SK-N-SH (cell line): ENCODE measurements at regions not wholly inside any gene's neighbourhood (a gene's known extent, or its start where the extent isn't known, plus 50 kb on each side); places are given as distances from the start of the nearest gene placed in this dataset.

Source experiments
- CTCF ChIA-PET: fragments of 300-600, 350-600 bp; formaldehyde crosslinking; extraction: SDS; loops from one replicate; lab custom pipeline; 2021; lab: Yijun Ruan, JAX
- POLR2A ChIA-PET: fragments of 350-600 bp; sonication (Branson Sonifier 250); formaldehyde crosslinking; extraction: SDS; loops from one replicate; lab custom pipeline; 2020; ENCODE audit warnings: antibody characterized with exemption, inconsistent platforms; lab: Yijun Ruan, JAX
- DNase-seq: peaks from one replicate; pipeline ENCODE4 v3.0.0; 2012
- H2AFZ ChIP-seq: fragments of 200-600 bp; sonication (generic); 2 replicates; pipeline ENCODE4 v1.8.1; 2016; ENCODE audit warnings: antibody characterized with exemption, mild to moderate bottlenecking, low read depth
- H3F3A ChIP-seq: fragments of 200-600 bp; sonication (generic); replicated peaks from 2 replicates; pipeline ENCODE3; 2016; ENCODE audit warnings: antibody characterized with exemption, mild to moderate bottlenecking; ENCODE audit not compliant: insufficient read depth
- H3K27ac ChIP-seq, 2 experiments: fragments of 200-500 bp in 1 of 2; fragments of 200-600 bp in 1 of 2; sonication (Bioruptor generic) in 1 of 2; sonication (generic), shearing (Covaris generic) in 1 of 2; 2 replicates each; pipeline versions ENCODE4 v1.5.1 to v1.6.1; 2014 to 2016; ENCODE audit warnings: low read depth in 2 of 2, inconsistent platforms in 1 of 2, low read length in 1 of 2, mild to moderate bottlenecking in 1 of 2, mixed read lengths in 1 of 2
- H3K27me3 ChIP-seq: fragments of 200-600 bp; sonication (generic), shearing (Covaris generic); 2 replicates; pipeline ENCODE4 v1.6.1; 2016; ENCODE audit warnings: mixed run types; ENCODE audit not compliant: insufficient read depth
- H3K36me3 ChIP-seq, 2 experiments: fragments of 200-500 bp in 1 of 2; fragments of 200-600 bp in 1 of 2; sonication (Bioruptor generic) in 1 of 2; sonication (generic) in 1 of 2; replicated peaks in 1 of 2; 2 replicates each; pipeline versions ENCODE3 to v1.5.1; 2014 to 2016; ENCODE audit warnings: low read length in 1 of 2, mild to moderate bottlenecking in 1 of 2; ENCODE audit not compliant: insufficient read depth in 2 of 2, control insufficient read depth in 1 of 2
- H3K4me1 ChIP-seq, 2 experiments: fragments of 200-500 bp in 1 of 2; fragments of 200-600 bp in 1 of 2; sonication (Bioruptor generic) in 1 of 2; sonication (generic), shearing (Covaris generic) in 1 of 2; 2 replicates each; pipeline versions ENCODE4 v1.5.1 to v1.6.1; 2014 to 2016; ENCODE audit warnings: low read depth in 1 of 2, low read length in 1 of 2, mixed run types in 1 of 2; ENCODE audit not compliant: insufficient read depth in 2 of 2, control insufficient read depth in 1 of 2
- H3K4me2 ChIP-seq: fragments of 200-600 bp; sonication (generic), shearing (Covaris generic); 2 replicates; pipeline ENCODE4 v1.6.1; 2017; ENCODE audit warnings: mixed run types
- H3K4me3 ChIP-seq, 2 experiments: fragments of 200-500 bp in 1 of 2; fragments of 200-600 bp in 1 of 2; sonication (Bioruptor generic) in 1 of 2; sonication (generic), shearing (Covaris generic) in 1 of 2; 2 replicates each; pipeline versions ENCODE4 v1.5.1 to v1.8.1; 2014 to 2016; ENCODE audit warnings: low read depth in 2 of 2, inconsistent platforms in 1 of 2, low read length in 1 of 2, mild to moderate bottlenecking in 1 of 2, mixed read lengths in 1 of 2, moderate library complexity in 1 of 2
- H3K79me2 ChIP-seq: fragments of 200-600 bp; sonication (generic); 2 replicates; pipeline ENCODE4 v1.8.1; 2017; ENCODE audit warnings: mild to moderate bottlenecking; ENCODE audit not compliant: insufficient read depth
- H3K9ac ChIP-seq: fragments of 200-600 bp; sonication (generic); 2 replicates; pipeline ENCODE4 v1.6.1; 2017; ENCODE audit warnings: mixed run types
- H3K9me2 ChIP-seq: fragments of 200-600 bp; sonication (generic); 2 replicates; pipeline ENCODE4 v1.6.1; 2017; ENCODE audit warnings: mixed run types
- H3K9me3 ChIP-seq: fragments of 200-600 bp; sonication (generic); 2 replicates; pipeline ENCODE4 v1.6.1; 2017; ENCODE audit warnings: mixed run types, mild to moderate bottlenecking, moderate library complexity
- H4K20me1 ChIP-seq: fragments of 200-600 bp; sonication (generic); 2 replicates; pipeline ENCODE4 v1.6.1; 2017; ENCODE audit warnings: mild to moderate bottlenecking, mixed run types; ENCODE audit not compliant: insufficient read depth
- CHD2 ChIP-seq: fragments of 150-350 bp; IDR thresholded peaks from 2 replicates; pipeline ENCODE4 v1.6.1; 2018; ENCODE audit warnings: low read length; ENCODE audit not compliant: partially characterized antibody
- ELF1 ChIP-seq: IDR thresholded peaks from 2 replicates; pipeline ENCODE4 v1.4.0; 2012
- EZH2phosphoT487 ChIP-seq: fragments of 200-600 bp; sonication (generic); IDR thresholded peaks from 2 replicates; pipeline ENCODE4 v1.6.1; 2017; ENCODE audit warnings: low read depth, mixed run types, mild to moderate bottlenecking, antibody characterized with exemption, moderate library complexity, borderline replicate concordance
- FOXJ3 ChIP-seq: sonication (generic); formaldehyde crosslinking; IDR thresholded peaks from 2 replicates; pipeline ENCODE4 v1.5.1; 2020; ENCODE audit warnings: mild to moderate bottlenecking, missing genetic modification reagents
- GABPA ChIP-seq: IDR thresholded peaks from 2 replicates; pipeline ENCODE4 v1.4.0; 2012; ENCODE audit warnings: low read depth, mild to moderate bottlenecking
- GATA2 ChIP-seq: sonication (generic); formaldehyde crosslinking; IDR thresholded peaks from 2 replicates; pipeline ENCODE4 v1.5.0; 2020; ENCODE audit warnings: mild to moderate bottlenecking, missing genetic modification reagents
- POLR2AphosphoS5 ChIP-seq: IDR thresholded peaks from 2 replicates; pipeline ENCODE4 v1.6.1; 2012; ENCODE audit warnings: low read depth, low read length
- RAD21 ChIP-seq: IDR thresholded peaks from 2 replicates; pipeline ENCODE4 v1.6.1; 2012; ENCODE audit warnings: mild to moderate bottlenecking, low read length
- RXRA ChIP-seq: IDR thresholded peaks from 2 replicates; pipeline ENCODE4 v1.4.0; 2012; ENCODE audit warnings: low read depth, mild to moderate bottlenecking, borderline replicate concordance
- SMC3 ChIP-seq: IDR thresholded peaks from 2 replicates; pipeline ENCODE4 v1.6.1; 2012; ENCODE audit warnings: low read depth, low read length, improper control_type of control experiment
- YY1 ChIP-seq: IDR thresholded peaks from 2 replicates; pipeline ENCODE4 v1.4.0; 2012; ENCODE audit warnings: low read depth, mild to moderate bottlenecking
- WGBS: methylation state at CpG from one replicate; pipeline ENCODE4 v1.1.6; 2017; ENCODE audit warnings: low lambda C conversion rate; 5-methylcytosine and 5-hydroxymethylcytosine counted together
- TF ChIP-seq, protein P1 (sequence below): fragments of 200-600 bp; sonication (generic); IDR thresholded peaks from 2 replicates; pipeline ENCODE4 v1.6.1; 2017; ENCODE audit warnings: antibody characterized with exemption, mild to moderate bottlenecking, moderate library complexity
- TF ChIP-seq, protein P2 (sequence below): IDR thresholded peaks from 2 replicates; pipeline ENCODE4 v1.4.0; 2012; ENCODE audit warnings: low read depth, borderline replicate concordance
- TF ChIP-seq, protein P3 (sequence below): fragments of 150-350 bp; IDR thresholded peaks from 2 replicates; pipeline ENCODE4 v1.6.1; 2016; ENCODE audit warnings: mild to moderate bottlenecking, low read depth, low read length
- TF ChIP-seq, protein P4 (sequence below): IDR thresholded peaks from 2 replicates; pipeline ENCODE4; 2012

DNA sequence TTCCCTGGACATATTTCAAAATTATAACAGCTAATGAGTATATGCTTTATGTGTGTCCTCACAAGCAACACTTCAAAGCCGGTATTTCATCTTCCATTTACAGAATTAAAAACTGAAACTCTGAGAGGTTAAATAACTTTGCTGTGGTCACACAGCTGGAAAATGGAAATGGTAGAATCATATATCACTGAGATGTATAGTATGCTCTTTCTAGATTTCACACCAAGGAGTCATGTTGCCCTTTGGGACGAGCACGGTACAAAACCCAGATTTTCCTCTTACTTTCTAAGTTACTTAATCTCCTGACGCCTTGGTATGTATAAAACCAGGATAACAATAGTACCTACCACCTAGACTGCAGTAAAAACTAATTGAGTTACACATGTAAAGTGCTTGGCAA, 152.6 kb upstream of the GRIP1 start:
- no peak overlapping the region for H3K4me2 ChIP-seq
- DNase-seq = no peak
- ChIA-PET POLR2A (no interaction called here), CTCF (no interaction called here)
- H3K9me2 ChIP-seq = no peaks in the 10 kb centered on the region
- H3K4me3 ChIP-seq = no peak overlapping the region
- H3K4me1 ChIP-seq = no peaks in the 10 kb centered on the region
- H3K36me3 ChIP-seq = no peaks in the 10 kb centered on the region
- no peaks in the 10 kb centered on the region for H4K20me1 ChIP-seq
- 27% methylated on average over 4 of the region's 4 CpGs for WGBS
- H3K9ac ChIP-seq = no peak overlapping the region
- TF ChIP-seq RXRA (no peak), ELF1 (no peak), EZH2phosphoT487 (no peak), YY1 (no peak), FOXJ3 (no peak), RAD21 (no peak), CHD2 (no peak), SMC3 (no peak), POLR2AphosphoS5 (no peak), GATA2 (CRISPR knock-in tag) (no peak), GABPA (no peak)
- TF ChIP-seq, protein P1, sequence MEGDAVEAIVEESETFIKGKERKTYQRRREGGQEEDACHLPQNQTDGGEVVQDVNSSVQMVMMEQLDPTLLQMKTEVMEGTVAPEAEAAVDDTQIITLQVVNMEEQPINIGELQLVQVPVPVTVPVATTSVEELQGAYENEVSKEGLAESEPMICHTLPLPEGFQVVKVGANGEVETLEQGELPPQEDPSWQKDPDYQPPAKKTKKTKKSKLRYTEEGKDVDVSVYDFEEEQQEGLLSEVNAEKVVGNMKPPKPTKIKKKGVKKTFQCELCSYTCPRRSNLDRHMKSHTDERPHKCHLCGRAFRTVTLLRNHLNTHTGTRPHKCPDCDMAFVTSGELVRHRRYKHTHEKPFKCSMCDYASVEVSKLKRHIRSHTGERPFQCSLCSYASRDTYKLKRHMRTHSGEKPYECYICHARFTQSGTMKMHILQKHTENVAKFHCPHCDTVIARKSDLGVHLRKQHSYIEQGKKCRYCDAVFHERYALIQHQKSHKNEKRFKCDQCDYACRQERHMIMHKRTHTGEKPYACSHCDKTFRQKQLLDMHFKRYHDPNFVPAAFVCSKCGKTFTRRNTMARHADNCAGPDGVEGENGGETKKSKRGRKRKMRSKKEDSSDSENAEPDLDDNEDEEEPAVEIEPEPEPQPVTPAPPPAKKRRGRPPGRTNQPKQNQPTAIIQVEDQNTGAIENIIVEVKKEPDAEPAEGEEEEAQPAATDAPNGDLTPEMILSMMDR = no peak
- TF ChIP-seq, protein P2, sequence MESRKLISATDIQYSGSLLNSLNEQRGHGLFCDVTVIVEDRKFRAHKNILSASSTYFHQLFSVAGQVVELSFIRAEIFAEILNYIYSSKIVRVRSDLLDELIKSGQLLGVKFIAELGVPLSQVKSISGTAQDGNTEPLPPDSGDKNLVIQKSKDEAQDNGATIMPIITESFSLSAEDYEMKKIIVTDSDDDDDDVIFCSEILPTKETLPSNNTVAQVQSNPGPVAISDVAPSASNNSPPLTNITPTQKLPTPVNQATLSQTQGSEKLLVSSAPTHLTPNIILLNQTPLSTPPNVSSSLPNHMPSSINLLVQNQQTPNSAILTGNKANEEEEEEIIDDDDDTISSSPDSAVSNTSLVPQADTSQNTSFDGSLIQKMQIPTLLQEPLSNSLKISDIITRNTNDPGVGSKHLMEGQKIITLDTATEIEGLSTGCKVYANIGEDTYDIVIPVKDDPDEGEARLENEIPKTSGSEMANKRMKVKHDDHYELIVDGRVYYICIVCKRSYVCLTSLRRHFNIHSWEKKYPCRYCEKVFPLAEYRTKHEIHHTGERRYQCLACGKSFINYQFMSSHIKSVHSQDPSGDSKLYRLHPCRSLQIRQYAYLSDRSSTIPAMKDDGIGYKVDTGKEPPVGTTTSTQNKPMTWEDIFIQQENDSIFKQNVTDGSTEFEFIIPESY = no peak
- TF ChIP-seq, protein P3, sequence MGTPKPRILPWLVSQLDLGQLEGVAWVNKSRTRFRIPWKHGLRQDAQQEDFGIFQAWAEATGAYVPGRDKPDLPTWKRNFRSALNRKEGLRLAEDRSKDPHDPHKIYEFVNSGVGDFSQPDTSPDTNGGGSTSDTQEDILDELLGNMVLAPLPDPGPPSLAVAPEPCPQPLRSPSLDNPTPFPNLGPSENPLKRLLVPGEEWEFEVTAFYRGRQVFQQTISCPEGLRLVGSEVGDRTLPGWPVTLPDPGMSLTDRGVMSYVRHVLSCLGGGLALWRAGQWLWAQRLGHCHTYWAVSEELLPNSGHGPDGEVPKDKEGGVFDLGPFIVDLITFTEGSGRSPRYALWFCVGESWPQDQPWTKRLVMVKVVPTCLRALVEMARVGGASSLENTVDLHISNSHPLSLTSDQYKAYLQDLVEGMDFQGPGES = no peak
- TF ChIP-seq, protein P4, sequence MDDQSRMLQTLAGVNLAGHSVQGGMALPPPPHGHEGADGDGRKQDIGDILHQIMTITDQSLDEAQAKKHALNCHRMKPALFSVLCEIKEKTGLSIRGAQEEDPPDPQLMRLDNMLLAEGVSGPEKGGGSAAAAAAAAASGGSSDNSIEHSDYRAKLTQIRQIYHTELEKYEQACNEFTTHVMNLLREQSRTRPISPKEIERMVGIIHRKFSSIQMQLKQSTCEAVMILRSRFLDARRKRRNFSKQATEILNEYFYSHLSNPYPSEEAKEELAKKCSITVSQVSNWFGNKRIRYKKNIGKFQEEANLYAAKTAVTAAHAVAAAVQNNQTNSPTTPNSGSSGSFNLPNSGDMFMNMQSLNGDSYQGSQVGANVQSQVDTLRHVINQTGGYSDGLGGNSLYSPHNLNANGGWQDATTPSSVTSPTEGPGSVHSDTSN = no peak
- no peaks in the 10 kb centered on the region for H3K9me3 ChIP-seq
- H2AFZ ChIP-seq = no peak overlapping the region
- no peak overlapping the region for H3K27ac ChIP-seq
- H3F3A ChIP-seq = no peaks in the 10 kb centered on the region
- no peaks in the 10 kb centered on the region for H3K79me2 ChIP-seq
- no peaks in the 10 kb centered on the region for H3K27me3 ChIP-seq
